GM19438 (cell line): ENCODE measurements at regions not wholly inside any gene's neighbourhood (a gene's known extent, or its start where the extent isn't known, plus 50 kb on each side); places are given as distances from the start of the nearest gene placed in this dataset.

ENCODE experiments used
- ATAC-seq: cut with Tn5 transposase; IDR thresholded peaks from one replicate; pipeline ENCODE4 v1.9.1; 2021; ENCODE audit warnings: low read depth; ENCODE audit not compliant: unreplicated experiment

DNA sequence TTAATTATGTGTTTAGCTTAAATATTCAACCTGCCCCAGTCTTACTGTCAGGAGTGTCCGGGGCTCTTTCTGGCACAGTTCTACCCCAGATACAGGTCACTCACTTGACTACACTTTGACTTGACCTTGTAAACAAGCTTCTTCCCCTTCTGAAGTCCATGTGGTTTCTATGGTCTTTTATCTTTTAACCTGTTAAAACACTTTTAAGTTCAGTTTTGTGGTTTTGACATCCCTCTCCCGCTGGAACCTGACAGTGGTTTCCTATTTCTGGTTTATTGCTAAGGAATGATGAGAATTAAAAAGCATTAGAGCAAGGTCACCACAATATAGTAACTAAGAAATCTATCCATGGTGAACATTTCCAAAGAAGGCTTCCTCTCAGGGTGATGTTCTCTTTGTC, 300.1 kb downstream of the TMEM167A start:
- no peak for ATAC-seq

DNA sequence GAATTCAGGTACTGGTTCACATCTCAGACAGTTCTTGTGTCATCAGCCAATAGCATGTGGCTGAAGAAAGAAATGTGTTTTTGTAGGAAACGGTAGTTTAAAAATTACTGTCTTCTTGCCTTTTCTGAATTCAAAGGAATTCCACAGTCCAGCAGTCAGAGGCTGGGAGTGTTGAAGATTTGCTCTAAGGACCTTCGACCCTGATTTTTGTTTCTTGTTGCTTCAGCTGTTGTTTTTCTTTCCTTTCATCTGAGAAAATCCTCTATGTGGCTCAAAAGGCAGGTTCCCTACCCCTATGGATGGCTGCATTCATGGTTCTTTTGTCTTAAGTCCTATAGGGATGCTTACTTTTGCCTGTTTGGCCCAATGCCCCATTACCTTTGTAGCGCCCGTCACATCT, 304.9 kb downstream of the TMEM167A start:
- ATAC-seq: no peak

DNA sequence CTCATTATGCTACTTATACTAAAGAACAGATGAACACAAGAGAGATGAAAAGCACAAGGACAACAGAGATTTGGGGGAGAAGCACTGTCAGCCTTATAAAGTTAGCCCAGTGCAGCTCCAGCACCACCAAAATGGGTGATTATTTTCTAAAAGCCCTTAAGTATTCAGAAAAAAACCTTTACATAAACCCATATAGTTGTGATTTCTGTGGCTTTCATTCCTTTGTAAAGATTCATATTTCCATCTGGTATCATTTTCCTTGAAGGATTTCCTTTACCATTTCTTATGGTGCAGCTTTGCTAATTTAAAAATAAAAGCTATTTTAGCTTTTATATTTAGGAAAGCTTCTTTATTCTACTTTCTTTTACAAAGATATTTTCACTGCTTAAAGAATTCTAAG, 311.0 kb downstream of the TMEM167A start:
- ATAC-seq: no peak

DNA sequence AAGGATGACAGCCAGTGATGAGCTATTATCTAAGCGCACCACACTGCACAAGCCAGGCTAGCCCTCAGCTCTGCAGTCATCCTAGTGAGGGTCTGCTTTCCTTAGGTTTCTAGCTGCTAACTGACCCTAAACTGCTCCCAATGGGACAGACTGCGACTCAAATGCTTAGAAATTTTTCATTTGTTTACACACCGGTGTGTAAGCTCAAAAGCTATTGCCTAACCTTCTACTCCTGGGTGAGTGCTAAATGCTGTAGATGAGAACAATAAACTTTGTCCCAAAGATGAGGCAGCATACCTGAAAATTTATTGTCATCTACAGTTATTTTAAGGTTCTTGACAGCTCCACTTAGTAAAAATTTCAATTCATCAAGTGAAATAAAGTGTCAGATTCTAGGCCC, 311.4 kb downstream of the TMEM167A start:
- ATAC-seq: no peak

DNA sequence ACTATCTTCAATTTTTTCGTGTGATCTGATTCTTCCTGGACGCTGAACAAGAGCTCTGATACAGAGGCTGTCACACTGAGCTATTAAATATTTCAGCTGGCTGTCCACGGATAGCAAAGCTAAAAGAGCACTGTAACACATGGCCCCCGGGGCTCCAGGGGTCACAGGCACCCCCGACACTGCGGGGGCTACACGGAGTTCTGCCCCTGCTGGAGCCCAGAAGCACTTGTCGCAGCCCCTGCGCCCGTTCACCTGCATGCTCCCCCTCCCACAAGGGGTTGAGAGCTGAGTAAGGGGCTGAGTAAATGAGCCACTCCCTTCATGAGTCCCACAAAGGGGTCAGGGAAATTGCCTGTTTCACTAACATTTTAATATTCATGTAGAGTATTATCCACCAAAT, 316.3 kb downstream of the TMEM167A start:
- ATAC-seq: no peak

DNA sequence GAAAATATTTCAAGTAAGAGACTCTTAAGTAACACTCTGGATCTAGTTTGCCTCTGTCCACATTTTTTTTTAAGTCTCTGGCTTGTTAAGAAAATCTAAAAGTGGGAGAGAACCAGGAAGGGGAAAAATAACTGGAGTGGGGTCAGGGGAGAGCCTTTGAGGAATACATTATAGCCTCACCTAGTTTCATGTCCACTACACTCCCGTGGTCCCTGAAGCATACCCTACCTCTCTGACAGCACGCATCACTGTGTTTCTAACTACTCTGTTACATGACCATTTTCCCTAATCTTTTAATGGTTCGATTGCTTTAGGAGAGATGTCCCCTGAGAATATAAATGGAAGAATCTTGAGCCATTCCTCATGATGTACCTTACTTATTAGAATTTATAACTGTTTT, 318.3 kb downstream of the TMEM167A start:
- no peak for ATAC-seq

DNA sequence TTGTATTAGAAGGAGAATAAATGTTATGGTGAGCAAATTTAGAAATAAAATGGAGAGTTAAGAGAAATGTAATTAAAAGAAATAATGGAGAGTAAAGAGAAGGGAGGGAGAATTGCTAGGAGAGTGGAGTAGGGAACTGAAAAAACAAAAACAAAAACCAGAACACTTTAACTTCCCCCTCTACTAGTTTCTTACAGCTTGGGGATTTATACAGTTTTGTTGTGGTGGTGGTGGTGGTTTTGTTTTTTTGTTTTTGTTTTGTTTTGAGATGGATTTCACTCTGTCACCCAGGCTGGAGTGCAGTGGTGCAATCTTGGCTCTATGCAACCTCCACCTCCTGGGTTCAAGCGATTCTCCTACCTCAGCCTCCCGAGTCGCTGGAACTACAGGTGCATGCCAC, 322.4 kb downstream of the TMEM167A start:
- peak; percentile 89 for ATAC-seq

DNA sequence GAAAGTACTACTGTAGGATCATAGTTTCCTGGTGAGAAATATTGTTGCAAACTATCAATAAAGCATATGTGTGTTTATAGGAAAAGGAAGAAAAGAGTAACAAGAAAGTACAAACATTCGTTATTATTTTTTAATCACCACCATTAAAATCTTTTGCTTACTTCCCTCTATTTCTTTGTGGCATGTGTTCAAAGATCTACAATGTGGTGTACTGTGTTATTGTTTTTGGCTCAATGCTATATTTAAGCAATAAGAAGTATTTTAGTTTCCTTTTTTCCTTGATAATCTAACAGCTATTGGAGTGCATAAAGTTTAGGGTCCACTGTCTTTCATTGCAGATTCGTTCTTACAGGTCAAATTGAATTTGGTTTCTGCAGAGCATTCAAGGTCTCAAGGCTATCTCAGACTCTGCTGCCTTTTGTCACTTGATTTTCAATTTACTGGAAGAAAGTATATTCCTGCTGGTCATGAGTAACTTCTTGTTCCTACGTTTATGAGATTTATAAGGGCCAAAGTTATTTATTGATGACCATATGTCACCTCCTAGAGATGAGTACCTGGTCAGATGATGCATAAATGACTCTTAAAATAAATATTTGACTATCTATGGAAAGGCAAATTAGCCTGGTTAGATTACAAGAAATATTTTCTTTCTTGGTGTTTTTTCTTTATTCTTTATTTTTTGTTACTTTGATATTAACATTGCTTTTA, 323.0 kb downstream of the TMEM167A start:
- ATAC-seq: no peak

DNA sequence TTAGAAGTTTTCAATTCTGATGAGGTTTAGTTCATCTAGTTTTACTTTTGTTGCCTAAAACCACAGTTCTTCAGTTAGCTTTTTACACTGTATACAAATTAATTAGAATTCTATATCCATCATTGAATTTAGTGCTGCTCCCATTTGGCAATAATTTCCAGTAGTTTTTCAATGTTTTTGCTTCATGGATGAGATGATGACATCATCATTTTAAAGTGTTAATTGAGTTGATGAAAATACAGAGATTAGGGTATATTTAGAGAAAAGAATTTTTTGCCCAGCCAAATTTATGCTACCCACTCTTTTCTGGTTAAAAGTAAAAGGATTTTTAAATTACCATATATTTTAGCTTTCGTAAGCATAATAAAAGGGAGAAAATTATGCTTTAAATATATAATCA, 323.8 kb downstream of the TMEM167A start:
- ATAC-seq: no peak

DNA sequence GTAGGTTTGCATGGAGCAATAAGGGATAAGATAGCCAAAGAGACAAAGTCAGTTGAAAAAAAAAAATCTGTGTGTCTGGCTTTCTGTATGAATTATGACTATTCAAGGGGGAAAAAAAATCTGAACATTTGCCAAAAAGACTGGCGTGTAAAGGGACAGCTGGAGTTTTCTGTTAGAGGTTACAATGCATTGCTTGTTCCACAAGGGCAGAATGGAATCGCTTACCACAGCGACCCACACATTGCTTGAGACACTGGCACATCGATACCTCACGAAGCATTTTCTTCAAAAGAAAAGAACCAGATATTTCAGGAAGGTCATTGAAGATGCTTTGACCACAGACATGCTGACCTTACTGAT, 327.8 kb downstream of the TMEM167A start:
- ATAC-seq: no peak

DNA sequence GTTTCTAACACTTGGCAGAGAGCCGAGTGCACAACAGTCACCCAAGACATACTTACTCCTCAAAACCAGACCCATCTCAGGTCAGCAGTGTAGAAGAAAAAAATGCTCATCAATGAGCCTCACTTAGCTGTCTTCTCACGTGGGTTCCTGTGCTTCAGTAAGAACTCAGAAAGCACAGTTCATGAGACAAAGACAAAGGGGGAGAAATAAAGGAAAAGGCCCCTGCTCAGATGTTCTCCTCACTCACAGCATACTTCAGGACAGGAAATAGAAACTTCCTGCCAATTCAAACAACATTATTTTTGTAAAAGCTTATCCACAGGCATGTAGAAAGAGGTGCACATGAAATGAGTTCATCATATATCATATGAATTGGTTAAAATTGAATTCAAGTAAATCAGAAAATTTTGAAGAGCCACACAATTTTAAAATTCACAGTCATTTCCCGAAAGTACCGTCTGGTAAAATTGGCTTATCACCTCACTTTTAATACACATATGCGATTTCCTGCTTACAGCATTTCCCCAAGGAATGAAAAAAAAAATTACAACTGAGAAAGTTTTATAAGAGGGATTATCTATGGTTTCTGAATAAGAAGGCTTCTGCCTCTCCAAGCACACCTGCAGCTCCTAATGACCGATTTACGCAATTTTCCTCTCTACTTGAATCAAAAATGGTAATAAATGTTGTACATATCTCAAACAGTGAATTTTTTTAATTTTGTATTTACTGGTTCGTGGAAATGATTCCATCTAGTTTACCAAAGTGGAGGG, 328.3 kb downstream of the TMEM167A start:
- no peak for ATAC-seq

DNA sequence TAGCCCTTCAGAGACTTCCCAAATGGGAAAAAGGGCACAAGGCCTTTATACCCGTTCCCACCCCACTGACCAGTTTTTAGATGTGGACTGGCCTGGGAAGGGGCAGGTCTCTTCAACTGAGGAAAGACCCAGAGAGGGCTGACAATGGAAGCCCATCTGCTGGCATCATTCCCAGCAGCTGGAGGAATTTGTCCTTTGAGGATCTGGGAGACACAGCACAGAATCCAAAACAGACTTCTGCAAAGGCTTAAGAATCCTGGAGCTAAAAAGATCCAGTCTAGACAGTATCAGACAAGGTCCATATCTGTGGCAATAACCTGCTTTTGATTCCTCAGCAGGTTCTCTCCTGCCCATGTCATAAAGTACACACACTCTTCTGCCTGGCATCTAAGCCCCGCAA, 329.2 kb downstream of the TMEM167A start:
- no peak for ATAC-seq

DNA sequence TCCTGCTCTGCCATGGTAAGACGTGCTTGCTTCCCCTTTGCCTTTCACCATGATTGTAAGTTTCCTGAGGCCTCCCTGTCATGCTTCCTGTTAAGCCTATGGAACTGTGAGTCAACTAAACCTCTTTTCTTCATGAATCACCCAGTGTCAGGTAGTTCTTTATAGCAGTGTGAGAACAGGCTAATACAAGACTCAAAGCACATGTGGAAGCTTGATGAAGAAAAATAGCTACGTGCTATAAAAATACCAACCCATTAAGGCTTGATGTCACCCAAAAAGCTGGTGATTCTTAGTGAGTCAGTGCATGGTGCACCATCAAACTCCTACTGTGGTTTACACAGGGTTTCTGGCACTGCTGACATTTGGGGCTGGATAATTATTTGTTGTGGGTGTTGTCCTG, 332.2 kb downstream of the TMEM167A start:
- no peak for ATAC-seq

DNA sequence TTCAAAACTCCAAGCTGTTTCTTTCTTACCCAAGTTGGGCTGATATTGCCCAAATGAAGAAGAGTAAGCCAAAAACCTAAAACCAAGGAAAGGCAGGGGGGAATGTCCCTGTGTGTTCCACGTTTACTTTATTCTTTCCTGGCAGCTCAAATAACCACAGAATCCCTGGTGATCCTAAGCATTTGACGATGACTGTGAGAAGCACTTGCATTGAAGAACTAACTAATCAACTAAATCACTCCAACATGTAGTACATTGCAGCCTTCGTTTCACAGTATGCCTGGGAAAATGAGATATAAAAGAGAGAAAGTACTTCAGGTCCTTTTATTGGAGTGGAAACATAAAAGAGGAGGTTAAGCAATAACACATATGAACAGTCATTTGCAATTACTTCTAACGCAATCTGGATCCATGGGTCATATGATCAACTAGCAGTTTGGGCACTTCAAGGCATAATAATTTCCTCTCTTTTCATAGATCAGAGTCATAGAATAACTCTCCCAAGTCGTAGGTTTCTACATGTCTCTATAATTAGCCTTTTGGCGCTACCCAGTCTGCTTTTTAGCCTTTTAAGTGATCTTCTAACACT, 338.4 kb downstream of the TMEM167A start:
- ATAC-seq: no peak

DNA sequence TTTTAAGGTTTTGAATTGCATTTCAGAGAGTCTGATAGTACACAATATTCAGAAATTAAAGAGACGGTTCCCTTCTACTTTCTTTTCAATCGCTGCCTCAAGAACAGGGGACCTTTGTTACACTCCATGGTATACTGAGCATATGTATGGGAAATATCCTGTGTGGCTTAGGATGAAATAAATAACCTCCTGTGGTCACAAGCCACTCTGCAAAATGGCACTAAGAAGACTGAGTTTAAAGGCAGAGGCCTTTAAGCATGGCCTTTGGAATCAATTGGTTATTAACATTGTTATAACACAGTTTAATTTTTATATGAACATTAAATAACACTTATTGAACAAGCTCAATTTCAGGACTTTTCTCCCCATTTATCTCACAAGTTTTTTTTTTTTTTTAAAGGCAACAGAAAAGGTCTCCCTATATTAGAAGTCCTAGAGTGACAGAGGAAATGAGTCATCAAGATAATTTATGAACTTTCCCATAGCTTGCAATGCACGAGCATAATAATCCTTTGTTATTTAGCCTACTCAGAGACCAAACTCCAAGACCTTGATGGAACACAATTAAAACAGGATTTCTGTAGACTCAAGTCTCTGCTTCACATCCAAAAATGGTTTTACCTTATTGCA, 341.9 kb downstream of the TMEM167A start:
- no peak for ATAC-seq

DNA sequence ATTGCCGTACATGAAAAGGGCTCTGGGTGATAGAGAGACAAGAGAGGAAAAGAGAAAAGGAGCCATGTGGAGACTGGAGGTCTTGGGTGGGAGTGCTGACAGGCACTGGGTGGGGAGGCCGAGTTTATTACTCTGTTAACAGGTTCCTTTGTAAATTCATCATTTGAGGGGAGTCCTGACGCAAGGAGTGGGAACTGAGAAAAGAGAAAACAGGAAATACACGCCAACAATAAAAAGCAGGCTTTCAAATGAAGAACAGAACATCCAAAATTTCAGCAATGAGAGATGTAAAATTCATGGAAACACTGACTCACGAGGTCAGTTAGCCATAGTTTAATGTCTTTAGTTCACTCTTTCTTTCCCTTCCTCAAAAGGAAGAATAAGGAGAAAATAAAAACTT, 342.8 kb downstream of the TMEM167A start:
- no peak for ATAC-seq

DNA sequence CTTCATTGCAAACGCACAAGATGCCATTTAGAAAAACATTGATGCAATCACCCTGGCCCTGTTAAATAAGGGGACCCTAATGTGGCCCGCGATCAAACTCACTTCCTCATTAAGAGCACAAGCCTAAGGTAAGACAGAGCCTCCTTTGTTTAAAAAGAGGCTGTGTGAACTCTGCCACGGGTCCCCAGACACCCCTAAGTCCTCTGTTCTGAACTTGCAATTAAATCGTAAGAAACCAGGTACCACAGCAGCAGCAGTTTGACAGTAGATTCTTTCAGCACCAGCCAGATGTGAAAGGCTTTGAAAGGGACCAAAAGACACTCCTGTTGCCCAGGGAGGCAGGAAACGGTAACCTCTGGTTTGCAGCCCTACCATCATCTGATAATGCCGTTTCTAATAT, 346.3 kb downstream of the TMEM167A start:
- ATAC-seq: no peak

DNA sequence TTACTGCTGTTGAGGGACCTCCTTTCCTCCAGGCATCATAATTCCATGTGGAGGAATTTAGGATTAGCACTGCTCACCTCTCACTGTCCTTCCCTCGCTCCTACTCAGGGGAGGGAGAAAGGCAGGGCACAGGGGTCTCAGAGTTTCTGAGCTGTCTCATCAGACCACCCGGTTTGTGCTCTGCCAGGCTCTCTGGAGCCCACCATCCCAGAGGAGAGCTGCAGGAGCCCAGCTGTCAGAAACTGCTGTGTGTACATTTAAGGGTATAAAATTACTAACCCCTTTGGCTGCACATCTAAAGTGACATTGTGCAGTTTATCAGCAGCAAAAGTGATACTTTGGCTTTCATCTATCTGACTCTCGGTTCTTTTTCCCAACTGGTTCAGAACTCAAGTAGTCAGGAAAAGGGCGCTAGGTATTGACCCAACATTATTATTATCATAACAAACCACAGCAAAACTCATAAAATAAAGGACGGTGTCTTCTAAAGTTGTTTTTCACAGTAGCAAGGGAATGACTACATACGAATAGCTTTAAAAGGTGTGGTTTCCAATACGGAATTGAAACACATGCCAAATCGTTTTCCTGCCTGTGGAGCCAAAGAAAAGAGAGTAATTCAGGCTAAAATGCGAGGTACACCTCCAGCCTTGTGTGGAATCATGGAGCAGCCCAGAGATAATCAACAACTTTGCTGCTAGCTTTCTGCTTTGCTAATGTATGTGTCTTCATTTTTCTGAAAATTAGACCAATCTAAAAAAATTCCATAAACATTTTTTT, 348.1 kb downstream of the TMEM167A start:
- ATAC-seq: no peak

DNA sequence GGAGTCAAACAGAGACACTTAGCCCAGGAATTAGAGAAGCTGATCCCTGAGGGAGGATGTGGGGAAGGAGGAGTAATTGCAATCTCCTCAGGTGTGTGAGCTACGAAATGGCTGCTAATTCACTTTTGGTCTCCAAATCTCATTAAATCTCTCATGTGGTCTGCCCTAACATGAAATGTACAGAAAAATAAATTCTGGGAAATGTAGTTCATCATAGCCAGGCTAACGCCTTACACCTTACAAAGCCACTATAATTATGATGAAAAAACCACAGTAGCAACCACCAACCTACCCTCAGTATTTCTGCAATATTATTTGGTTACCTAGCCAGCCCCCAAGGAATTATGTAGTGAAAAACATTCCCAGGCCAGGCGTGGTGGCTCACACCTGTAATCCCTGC, 354.0 kb downstream of the TMEM167A start:
- ATAC-seq: no peak

DNA sequence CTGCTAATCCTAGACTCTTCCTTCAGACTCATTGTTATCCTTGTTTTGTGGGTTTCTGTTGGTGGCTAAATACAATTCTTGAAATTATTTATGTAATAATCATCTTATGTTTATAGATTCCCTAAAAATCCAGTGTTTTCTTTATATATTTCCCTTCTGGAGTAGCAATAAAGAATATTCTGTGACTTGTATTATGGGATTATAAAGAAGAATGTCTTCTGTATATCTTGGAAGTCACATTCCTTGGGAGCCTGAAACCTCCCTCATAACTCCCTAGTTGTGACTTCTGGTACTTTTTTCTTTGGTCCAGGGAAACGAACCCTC, 356.1 kb downstream of the TMEM167A start:
- ATAC-seq: no peak
